Adipocyte (in vitro differentiated cells): ENCODE measurements at regions not wholly inside any gene's neighbourhood (a gene's known extent, or its start where the extent isn't known, plus 50 kb on each side); places are given as distances from the start of the nearest gene placed in this dataset.
A peak's percentile ranks its signal among the peaks of the same experiment; 100 is the strongest.
"Not testable (repeated sequence)": the region's sequence is repeated elsewhere in the genome, so short reads cannot be mapped to it uniquely, and the experiment has no call there.

ENCODE experiments used
- DNase-seq: peaks from one replicate; pipeline ENCODE4 v3.0.0-alpha.2; 2015; ENCODE audit warnings: low read depth
- H3K27me3 ChIP-seq: replicated peaks from 2 replicates; pipeline ENCODE4 v1.7.0; 2013; ENCODE audit warnings: mild to moderate bottlenecking, low read length, moderate library complexity; ENCODE audit not compliant: control insufficient read depth, insufficient read depth
- H3K36me3 ChIP-seq: 2 replicates; pipeline ENCODE4 v1.7.0; 2013; ENCODE audit warnings: low read length, mild to moderate bottlenecking, moderate library complexity; ENCODE audit not compliant: control insufficient read depth, insufficient read depth, severe bottlenecking
- H3K4me1 ChIP-seq: 2 replicates; pipeline ENCODE4 v1.7.0; 2013; ENCODE audit warnings: mild to moderate bottlenecking, low read length, moderate library complexity; ENCODE audit not compliant: control insufficient read depth, insufficient read depth
- H3K4me3 ChIP-seq: 2 replicates; pipeline ENCODE4 v1.7.0; 2013; ENCODE audit warnings: mild to moderate bottlenecking, low read length, moderate library complexity
- H3K9ac ChIP-seq: 2 replicates; pipeline ENCODE4 v1.7.0; 2013; ENCODE audit warnings: mild to moderate bottlenecking, low read length, moderate library complexity
- H3K9me3 ChIP-seq: 2 replicates; pipeline ENCODE4 v1.7.0; 2013; ENCODE audit warnings: mild to moderate bottlenecking, low read length, moderate library complexity; ENCODE audit not compliant: control insufficient read depth

DNA sequence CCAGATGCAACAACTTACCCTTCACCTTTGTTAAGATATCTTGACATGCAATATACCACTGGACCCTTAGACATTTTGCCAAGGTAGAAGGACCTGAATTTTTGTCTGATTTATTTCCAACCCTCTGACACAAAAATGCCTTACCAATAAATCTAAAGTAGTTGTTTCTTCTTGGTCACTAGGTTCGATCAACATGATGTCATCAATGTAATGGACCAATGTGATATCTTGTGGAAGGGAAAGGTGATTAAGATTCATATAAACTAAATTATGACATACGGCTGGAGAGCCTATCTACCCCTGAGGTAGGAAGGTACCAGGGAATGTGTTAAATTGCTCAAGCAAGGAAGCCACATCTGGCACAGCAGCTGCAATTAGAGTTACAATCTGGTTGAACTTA, 67.7 kb upstream of the SERPINE2 start:
- no peak overlapping the region for H3K9ac ChIP-seq
- peaks cover 21% of the 10 kb centered on the region for H3K4me1 ChIP-seq
- no peaks in the 10 kb centered on the region for H3K9me3 ChIP-seq
- no peaks in the 10 kb centered on the region for H3K27me3 ChIP-seq
- no peak for DNase-seq
- H3K36me3 ChIP-seq: no peaks in the 10 kb centered on the region
- no peak overlapping the region for H3K4me3 ChIP-seq

- no peak for DNase-seq
- no peak overlapping the region for H3K4me3 ChIP-seq
- no peak overlapping the region for H3K9ac ChIP-seq
- H3K27me3 ChIP-seq: no peaks in the 10 kb centered on the region
- H3K4me1 ChIP-seq: peaks cover 11% of the 10 kb centered on the region
- H3K9me3 ChIP-seq: no peaks in the 10 kb centered on the region
- H3K36me3 ChIP-seq: no peaks in the 10 kb centered on the region
Observed at GRCh38 chr2:224104668-224105386, 65.7 kb upstream of the SERPINE2 start.

- Histone ChIP-seq H3K9ac (no peak overlapping the region), H3K4me3 (no peak overlapping the region), H3K9me3 (no peaks in the 10 kb centered on the region), H3K4me1 (peaks cover 15% of the 10 kb centered on the region), H3K27me3 (no peaks in the 10 kb centered on the region), H3K36me3 (no peaks in the 10 kb centered on the region)
- no peak for DNase-seq
Observed at GRCh38 chr2:224103651-224104050, 64.6 kb upstream of the SERPINE2 start.

- no peaks in the 10 kb centered on the region for H3K9me3 ChIP-seq
- no peak overlapping the region for H3K9ac ChIP-seq
- H3K36me3 ChIP-seq: no peaks in the 10 kb centered on the region
- no peaks in the 10 kb centered on the region for H3K27me3 ChIP-seq
- DNase-seq: peak; percentile 15
- peaks cover 22% of the 10 kb centered on the region for H3K4me1 ChIP-seq
- H3K4me3 ChIP-seq: no peak overlapping the region
Observed at GRCh38 chr2:224102991-224103390, 63.9 kb upstream of the SERPINE2 start.

- Histone ChIP-seq H3K36me3 (no peaks in the 10 kb centered on the region), H3K4me3 (no peak overlapping the region), H3K4me1 (peaks cover 22% of the 10 kb centered on the region), H3K9me3 (no peaks in the 10 kb centered on the region), H3K9ac (no peak overlapping the region), H3K27me3 (no peaks in the 10 kb centered on the region)
- DNase-seq: peak; percentile 93
Observed at GRCh38 chr2:224101820-224102630, 62.9 kb upstream of the SERPINE2 start.

- H3K4me3 ChIP-seq: no peak overlapping the region
- no peak overlapping the region for H3K9ac ChIP-seq
- H3K36me3 ChIP-seq: no peaks in the 10 kb centered on the region
- H3K27me3 ChIP-seq: no peaks in the 10 kb centered on the region
- H3K4me1 ChIP-seq: peaks cover 22% of the 10 kb centered on the region
- peak; percentile 8 for DNase-seq
- H3K9me3 ChIP-seq: no peaks in the 10 kb centered on the region
Observed at GRCh38 chr2:224099861-224100643, 61.0 kb upstream of the SERPINE2 start.

DNA sequence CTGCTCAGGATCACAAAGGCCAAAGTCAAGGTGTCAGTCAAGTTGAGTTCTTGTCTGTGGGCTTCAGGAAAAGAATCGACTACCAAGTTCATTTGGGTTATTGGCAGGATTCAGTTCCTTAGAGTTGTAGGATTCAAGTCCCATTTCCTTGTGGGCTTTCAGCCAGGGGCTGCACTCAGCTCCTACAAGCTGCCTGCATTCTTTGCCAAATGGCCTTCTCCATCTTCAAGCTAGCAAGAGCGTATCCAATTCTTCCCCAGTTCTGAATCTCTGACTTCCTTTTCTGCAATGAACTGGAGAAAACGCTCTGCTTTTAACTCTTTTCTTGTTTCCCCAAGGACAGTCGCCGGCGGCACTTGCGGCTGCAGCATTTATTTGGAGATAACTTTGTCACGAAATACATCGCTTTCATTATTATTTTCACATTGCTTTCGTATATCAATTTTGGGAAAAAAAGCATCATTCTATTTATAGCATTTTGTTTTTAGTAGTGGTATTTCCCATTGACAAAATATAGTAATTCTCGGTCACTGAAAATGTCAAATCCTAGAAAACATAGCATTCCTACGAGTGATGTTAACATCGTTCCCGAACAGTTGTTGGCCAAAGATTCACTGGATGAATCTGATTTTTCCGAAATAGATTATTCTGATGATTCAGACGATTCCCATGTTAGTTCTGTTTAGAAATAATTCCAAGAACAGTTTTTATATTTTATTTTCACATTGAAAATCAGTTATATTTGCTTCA, 59.6 kb upstream of the SERPINE2 start:
- Histone ChIP-seq H3K4me3 (peak overlapping the region; percentile 77), H3K4me1 (peaks cover 22% of the 10 kb centered on the region), H3K9ac (peak overlapping the region; percentile 61)

GRCh38 chr2:224094413-224094812, 55.3 kb upstream of the SERPINE2 start:
- Histone ChIP-seq H3K9me3 (no peaks in the 10 kb centered on the region), H3K27me3 (no peaks in the 10 kb centered on the region), H3K4me3 (no peak overlapping the region), H3K36me3 (no peaks in the 10 kb centered on the region), H3K4me1 (peaks cover 8% of the 10 kb centered on the region), H3K9ac (no peak overlapping the region)
- DNase-seq: no peak

More for the DNA sequence above, 59.6 kb upstream of the SERPINE2 start:
- no peak for DNase-seq
- H3K27me3 ChIP-seq: no peaks in the 10 kb centered on the region
- H3K9me3 ChIP-seq: no peaks in the 10 kb centered on the region
- H3K36me3 ChIP-seq: no peaks in the 10 kb centered on the region

DNA sequence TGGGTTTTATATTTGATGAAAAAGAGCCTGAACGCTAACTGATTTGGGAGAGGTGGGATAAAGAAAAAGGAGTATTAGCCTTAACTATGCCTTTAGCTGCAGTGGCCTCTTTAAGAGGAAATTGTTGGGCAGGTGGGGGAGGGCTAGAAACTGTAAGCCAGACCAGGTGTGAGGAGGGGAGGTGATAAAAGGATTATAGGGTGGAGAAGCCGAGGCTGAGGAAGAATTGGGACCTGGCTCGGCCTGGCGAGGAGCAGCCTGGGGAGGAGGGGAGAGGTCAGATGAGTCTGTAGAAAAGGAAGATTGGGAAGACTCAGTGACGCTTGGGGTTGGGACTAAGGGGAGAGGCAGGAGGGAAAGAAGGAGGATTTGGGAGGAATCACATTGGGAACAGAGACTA, 52.6 kb upstream of the SERPINE2 start:
- not testable (repeated sequence) for H3K9ac ChIP-seq, H3K9me3 ChIP-seq, H3K36me3 ChIP-seq, DNase-seq, H3K4me3 ChIP-seq, H3K4me1 ChIP-seq, H3K27me3 ChIP-seq

DNA sequence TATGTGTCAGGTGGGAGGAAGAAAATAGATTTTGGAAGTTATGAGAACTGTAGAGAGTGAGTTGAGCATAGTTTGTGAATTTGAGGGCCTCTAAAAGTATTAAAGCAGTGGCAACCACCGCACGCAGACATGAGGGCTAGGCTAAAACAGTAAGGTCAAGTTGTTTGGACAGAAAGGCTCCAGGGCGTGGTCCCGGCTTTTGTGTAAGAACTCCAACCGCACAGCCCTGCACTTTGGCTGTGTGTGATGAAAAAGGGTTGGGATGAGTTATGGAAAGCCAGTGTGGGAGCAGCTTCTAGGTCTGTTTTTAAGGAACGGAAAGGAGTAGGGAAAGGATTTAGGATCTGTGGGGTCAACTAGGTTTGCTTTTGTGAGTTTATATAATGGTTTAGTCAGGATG, 50.5 kb upstream of the SERPINE2 start:
- H3K9ac ChIP-seq, H3K4me3 ChIP-seq, H3K27me3 ChIP-seq, H3K9me3 ChIP-seq, DNase-seq, H3K36me3 ChIP-seq: not testable (repeated sequence)
- H3K4me1 ChIP-seq: peaks cover 25% of the 10 kb centered on the region
